22Rv1 (cell line): ENCODE measurements at regions not wholly inside any gene's neighbourhood (a gene's known extent, or its start where the extent isn't known, plus 50 kb on each side); places are given as distances from the start of the nearest gene placed in this dataset.

Source experiments
- H3K27ac ChIP-seq: fragments of 450-650 bp; 2 replicates; pipeline ENCODE4 v1.5.1; 2017
- ZFX ChIP-seq: fragments of 450-650 bp; IDR thresholded peaks from 2 replicates; pipeline ENCODE4 v1.6.1; 2017; ENCODE audit warnings: antibody characterized with exemption, borderline replicate concordance
- TF ChIP-seq, protein P1 (sequence below): fragments of 450-650 bp; IDR thresholded peaks from 2 replicates; pipeline ENCODE4 v1.5.1; 2017; ENCODE audit warnings: mild to moderate bottlenecking

DNA sequence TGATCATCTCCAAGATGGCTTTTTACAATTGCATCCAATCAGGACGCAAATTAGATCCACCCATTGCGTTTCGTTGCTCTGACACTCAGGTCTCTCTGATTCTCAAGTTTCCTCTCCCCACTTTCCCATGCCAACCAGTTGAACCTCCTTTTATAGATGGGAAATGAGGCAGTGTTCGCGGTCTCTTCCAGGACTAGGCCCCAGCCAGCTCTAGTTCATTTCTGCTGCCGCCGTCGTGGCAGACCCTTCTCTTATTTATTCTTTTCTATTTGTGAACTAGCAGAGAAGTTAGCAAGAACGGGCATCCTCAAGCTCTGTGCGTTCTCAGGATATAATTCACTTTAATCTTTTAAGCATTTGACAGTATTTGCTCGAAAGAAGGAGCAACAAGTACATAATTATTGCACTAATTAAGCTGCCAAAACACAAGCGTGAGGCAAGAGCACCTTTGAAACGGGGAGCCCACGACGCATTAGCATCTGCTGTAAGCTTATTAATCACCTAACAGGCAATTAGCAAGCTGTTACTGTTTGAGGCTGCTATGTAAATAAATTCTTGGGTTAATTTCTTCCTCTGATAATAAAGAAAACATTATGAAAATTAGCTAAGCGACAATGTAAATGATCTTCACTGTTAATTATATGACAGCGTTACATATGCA is 246.4 kb upstream of the TLE3 start:
- H3K27ac ChIP-seq, result no peak overlapping the region
- TF ChIP-seq, protein P1, sequence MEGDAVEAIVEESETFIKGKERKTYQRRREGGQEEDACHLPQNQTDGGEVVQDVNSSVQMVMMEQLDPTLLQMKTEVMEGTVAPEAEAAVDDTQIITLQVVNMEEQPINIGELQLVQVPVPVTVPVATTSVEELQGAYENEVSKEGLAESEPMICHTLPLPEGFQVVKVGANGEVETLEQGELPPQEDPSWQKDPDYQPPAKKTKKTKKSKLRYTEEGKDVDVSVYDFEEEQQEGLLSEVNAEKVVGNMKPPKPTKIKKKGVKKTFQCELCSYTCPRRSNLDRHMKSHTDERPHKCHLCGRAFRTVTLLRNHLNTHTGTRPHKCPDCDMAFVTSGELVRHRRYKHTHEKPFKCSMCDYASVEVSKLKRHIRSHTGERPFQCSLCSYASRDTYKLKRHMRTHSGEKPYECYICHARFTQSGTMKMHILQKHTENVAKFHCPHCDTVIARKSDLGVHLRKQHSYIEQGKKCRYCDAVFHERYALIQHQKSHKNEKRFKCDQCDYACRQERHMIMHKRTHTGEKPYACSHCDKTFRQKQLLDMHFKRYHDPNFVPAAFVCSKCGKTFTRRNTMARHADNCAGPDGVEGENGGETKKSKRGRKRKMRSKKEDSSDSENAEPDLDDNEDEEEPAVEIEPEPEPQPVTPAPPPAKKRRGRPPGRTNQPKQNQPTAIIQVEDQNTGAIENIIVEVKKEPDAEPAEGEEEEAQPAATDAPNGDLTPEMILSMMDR, result no peak

DNA sequence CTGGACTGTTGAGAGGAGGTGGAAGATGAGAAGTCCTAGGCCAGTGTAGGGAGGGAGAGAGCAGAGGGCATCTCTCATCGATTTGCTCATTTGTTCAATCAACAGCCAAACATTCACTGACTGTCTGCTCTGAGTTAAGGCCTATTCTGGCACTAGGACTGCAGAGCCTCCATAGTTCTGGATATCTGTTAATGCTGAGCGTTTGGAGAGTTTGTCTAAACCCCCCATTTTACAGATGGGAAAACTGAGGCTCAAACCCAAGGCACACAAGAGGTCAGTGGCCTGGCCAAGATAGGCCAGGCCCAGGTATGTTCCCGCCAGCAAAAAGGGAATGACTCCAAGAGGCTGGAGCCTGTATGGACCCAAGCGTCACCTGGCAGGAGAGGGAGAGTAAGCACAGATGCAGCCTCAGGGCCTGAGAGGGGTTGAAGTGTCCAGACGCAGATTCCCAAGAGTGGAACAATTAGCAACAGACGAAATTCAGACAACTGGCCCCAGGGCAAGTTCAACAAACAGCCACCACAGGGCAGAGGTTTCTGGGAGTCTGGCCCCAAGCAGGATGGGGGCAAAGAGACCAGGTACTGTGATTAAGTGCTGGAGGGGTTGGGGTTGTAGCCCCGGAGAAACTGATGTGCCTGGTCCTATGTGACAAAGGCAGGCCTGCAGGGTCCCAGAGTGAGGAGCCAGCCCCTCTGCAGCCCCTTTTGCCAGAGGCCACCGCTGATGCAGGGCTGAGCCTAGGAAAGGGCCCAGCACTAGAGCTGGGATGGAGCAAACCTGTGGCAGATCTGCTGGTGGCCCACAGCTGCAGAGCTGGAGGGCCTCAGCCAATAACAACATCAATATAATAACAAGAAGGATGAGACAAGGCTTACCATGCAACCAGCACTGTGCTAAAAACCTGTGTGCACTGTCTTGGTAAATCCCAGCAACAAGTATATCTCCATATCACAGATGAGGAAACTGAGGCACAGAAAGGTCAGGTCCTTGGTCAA is 245.1 kb upstream of the TLE3 start:
- TF ChIP-seq, protein P1, result no peak
- no peak for TF ChIP-seq ZFX

DNA sequence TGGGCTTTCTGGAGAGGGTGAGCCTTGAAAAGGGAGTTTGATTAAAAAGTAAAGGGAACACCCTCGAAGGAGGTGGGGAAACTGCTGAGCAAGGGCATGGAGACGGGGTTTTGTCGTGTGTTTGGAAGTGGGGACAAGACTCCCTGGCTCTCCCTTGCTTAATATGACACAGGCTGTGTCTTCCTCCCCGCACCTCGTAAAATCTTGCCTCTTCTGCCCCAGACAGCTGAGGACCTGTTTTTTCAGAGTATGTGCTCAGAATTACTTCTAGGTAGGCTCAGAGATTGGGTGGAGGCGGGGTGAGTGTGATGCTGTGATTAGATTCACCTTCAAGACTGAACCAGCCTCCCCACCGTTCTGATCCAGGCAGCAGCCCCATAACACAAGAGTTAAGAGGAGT is 244.4 kb upstream of the TLE3 start:
- TF ChIP-seq, protein P1, result no peak
- no peak for TF ChIP-seq ZFX
- no peak overlapping the region for H3K27ac ChIP-seq

More for the DNA sequence above, 245.1 kb upstream of the TLE3 start:
- no peak overlapping the region for H3K27ac ChIP-seq

DNA sequence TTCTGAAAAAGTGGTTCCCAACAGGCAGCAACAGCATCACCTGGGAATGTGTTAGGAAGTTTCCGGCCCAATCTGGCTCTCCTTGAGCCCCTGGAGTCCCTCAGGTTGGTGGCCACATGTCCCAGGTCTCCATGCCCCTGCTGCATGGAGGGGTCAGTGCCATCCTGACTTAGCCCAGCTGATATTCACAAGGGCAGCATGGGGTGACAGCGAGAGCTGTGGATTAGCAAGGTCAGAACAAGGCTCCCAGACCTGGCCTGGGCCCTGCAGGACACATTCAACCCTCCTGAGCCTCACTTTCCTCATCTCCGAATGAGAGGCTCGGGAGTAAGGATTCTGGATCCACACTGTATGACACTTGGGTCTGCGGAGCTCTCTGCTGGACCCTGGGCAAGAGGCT is 243.8 kb upstream of the TLE3 start:
- TF ChIP-seq, protein P1, result no peak
- TF ChIP-seq ZFX, result no peak
- no peak overlapping the region for H3K27ac ChIP-seq

DNA sequence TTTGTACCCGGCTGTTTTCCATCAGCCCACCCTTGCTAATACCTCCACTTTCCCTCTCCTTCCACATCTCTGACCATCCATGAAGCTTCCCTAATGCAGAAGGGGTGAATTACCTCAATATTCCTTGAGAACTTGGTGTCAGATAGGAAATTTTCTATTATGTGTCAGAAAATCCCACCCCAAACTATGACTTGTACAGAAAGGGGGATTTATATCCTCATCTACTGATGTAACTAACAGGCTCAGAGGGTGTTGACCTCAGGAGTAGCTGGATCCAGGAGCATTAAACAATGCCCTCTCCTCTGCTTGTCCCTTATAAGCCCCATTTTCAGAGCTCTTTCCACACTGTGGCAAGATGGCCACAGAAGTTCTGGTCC is 242.8 kb upstream of the TLE3 start:
- TF ChIP-seq ZFX, result no peak
- TF ChIP-seq, protein P1, result no peak
- no peak overlapping the region for H3K27ac ChIP-seq

DNA sequence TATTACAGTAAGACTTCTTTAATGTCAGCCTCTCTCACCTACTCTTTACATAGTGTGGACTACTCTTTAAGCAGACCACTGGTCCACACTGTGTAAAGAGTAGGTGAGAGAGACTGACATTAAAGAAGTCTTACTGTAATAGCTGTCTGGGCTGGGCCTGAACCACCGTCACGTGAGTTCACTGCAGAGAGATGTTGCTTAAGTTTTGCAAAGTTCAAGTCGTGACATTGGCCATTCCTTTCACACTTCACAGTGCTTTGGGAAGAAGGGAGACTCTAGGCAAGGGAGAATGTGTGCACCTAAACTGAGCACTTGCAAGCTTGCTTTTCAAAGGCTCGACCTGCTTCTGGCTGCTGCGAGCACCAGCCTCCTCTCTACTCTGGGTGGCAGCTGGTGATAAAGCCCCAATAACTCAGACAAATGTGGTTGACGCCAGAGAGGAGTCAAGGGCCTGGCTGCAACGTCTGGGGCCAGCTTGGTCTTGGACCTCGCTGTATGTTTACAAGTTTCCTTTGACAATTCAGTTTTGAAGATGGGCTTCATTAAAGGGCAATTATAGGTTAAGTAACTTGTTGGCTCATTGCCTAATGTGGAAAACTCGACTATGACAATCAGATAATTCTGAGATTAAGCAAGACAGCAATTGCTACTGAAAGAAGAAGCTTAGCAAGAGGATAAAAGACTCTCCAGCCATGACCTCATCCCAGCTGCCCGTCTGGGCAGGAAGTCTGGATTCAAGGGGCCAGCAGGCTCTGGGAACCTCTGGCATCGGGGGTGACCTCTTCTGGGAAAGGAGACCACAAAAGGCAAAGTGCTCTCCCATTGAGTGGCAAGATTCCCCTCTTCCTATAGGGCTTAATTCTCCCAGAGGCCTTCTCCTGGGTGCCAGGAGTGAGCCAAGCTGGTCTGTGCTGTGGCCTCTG is 242.1 kb upstream of the TLE3 start:
- TF ChIP-seq, protein P1, result no peak
- TF ChIP-seq ZFX, result no peak
- H3K27ac ChIP-seq, result no peak overlapping the region
